Cerebellar nuclear complex (tissue), 1 donor: ENCODE measurements at regions not wholly inside any gene's neighbourhood (a gene's known extent, or its start where the extent isn't known, plus 50 kb on each side); places are given as distances from the start of the nearest gene placed in this dataset.

ENCODE experiments used
- DNase-seq, 2 experiments: peaks; one replicate each; lab custom pipeline; 2025; lab: John Stamatoyannopoulos, UW

- DNase-seq, result no peak
These were observed 256.5 kb downstream of the SHQ1 start for GRCh38 chr3:72591522-72592421.

DNA sequence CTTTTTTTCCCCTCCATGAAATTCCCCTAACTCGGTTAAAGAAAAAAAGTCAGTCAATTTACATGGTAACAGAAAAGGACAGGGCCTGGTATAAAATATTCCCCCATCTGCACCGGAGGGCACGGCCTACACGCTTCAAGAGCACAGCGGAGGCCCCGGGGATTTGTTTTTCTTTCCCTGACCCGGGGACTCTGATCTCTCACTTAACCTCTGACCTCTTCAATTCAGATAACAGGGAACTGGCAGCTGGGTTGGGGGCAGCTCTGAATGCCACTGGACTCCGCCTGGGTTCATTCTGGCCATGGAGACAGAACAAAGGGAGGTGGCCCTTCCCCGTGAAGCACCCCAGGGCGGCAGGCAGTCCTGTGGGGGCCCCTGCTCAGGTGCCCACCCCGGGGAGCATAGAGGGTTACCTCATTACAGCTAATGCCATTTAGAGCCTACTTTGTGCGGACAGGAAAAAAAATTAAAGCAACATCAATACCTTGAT, 257.5 kb downstream of the SHQ1 start:
- no peak for DNase-seq

DNA sequence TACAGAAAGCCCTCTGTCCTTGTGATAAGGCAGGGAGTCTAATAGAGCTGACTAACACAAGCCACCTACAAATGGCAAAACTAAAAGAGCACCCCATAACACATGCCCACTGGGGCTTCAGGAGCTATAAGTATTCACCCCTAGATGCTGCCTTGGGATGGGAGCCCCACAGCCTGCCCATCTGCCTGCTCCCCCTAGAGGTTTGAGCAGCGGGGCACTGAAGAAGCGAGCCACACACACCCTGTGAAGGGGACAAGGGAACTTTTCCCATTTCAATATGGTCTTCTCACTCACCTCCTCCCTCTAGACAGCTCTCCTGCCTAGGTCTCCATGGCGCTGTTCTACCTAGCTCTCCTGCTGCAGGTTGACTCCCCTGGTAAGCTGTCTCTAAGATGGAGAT, 261.0 kb downstream of the SHQ1 start:
- DNase-seq, result no peak

- DNase-seq, result no peak
These were observed 261.6 kb downstream of the SHQ1 start for GRCh38 chr3:72586694-72587093.

DNA sequence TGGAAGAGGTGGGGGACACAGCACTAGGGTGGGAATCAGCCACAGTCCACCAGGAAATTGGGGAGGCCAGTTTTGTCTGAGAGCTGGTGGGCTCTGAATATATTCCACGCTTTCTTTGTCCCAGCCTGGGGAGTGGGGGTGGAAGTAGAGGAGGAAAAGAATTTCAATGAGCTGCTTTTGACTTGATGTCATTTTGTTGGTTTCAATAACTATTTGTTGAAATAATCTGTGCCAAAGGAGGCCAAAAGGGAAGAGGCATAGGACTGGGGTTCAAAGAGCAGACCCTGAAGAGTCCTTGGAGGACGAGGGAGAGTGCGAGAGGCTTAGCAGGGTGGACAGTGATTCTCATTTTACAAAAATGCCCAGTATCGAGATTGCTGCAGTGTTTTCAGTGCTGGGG, 262.3 kb downstream of the SHQ1 start:
- no peak for DNase-seq

GRCh38 chr3:72584262-72584661, 264.0 kb downstream of the SHQ1 start:
- no peak for DNase-seq

DNA sequence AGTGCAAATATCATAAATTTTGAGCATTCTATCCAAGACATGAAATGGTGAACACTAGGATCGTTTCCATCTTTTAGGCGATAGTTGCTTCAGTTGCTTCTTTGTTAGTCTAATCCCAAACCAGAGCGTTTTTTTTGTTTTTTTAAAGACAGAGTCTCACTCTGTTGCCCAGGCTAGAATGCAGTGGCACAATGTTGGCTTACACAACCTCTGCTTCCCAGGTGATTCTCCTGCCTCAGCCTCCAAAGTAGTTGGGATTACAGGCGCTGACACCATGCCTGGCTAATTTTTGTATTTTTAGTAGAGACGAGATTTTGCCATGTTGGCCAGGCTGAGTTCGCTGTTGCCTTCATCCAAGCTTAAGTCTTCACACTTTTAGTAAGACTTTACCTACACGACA, 265.3 kb downstream of the SHQ1 start:
- no peak for DNase-seq

DNA sequence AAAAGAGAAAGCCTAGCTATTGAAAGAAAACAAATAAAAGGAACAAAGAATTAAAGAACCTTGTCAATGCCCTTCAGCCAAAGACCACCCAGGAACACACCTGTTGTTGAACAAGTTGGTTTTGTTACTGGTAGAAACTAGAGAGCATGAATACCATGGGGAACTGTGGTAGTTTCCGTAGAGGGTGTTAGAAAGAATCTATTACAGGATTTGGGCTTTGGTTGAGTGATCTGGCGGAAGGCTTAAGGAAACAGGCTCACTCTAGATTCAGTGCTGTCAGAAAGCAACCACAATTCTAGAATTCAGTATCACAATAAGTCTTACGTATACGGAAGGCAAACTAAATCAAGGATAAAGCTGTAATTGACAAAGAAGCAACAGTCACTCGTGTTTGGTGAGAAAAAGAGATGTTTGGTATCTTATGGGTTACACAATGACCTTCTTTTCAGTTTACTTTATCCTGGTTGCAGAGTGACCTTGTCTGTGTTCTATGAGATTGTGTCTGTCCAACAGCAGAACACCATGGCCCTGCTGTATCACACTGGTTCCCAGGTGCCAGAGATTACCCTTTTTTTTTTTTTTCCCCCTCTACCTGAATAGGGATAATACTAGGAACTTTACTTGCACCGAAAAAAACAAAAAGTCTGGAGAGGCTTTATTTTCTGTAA, 265.9 kb downstream of the SHQ1 start:
- DNase-seq, result no peak

DNA sequence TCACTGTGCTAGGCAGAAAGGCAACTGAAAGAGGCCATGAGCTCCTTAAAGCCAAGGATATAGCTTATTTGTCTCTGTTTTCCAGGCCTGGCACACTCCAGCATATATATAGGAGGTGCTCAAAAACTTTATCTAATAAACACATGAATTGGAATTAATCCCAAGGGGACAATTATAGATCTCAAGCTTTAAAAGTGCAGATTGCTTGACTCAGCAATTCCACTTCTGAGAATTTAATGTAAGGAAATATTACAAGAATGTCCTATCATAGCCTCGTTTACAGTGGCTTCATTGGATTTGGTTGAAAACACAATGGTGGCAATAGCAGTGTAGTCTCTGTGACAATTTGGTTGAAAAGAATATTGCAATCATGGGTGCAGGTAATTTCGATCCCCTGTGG, 267.3 kb downstream of the SHQ1 start:
- DNase-seq, result no peak

- no peak for DNase-seq
These were observed 267.9 kb downstream of the SHQ1 start for GRCh38 chr3:72580246-72580756.

DNA sequence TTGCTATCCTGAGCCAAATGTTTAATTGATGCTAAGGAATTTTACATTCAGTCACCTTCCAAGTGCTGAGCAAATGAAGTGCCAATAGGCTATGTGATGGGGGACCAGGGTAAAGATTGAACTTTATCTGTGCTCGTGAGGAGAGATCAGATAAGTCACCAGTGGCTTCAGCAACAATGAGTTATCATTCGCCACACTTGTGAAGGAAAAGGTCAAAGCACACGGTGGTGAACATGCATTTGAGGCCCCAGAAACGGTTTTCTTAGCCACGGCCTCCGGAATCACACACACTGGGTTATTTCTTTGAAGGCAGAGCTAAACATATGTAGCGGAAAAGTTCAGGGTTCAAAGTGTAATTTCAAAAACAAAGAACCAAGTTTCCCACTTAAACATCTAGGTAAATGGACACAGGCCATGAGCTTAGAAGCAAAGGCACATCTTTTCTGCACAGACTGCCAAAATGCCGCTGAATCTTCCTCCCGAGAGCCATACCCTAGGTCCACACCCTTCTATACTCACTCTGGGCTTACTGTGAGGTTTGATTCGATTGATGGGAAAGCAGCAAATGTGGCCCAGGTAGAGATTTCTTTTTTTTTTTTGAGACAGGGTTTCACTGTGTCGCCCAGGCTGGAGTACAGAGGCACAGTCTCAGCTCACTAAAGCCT, 268.5 kb downstream of the SHQ1 start:
- no peak for DNase-seq

DNA sequence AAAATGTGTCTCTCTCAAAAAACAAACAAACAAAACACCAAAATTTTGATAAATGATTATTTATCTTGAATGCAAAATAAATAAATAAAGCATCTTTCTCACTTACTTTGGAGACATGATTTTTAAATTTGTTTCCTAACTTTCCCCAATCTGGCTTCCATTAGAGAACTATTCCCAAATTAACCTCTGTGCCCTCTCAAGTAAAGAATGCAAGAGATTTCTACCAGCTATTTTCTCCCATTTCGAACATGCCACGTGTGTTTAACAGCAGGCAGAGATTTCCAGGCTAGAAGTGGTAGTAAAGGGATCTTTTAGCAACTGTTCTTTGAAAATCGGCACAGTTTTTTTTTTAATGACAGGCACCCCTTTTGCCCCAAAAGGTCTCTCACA, 269.1 kb downstream of the SHQ1 start:
- no peak for DNase-seq

GRCh38 chr3:72577190-72577589, 271.1 kb downstream of the SHQ1 start:
- no peak for DNase-seq

- DNase-seq, result no peak
These were observed 271.7 kb downstream of the SHQ1 start for GRCh38 chr3:72576563-72576962.

DNA sequence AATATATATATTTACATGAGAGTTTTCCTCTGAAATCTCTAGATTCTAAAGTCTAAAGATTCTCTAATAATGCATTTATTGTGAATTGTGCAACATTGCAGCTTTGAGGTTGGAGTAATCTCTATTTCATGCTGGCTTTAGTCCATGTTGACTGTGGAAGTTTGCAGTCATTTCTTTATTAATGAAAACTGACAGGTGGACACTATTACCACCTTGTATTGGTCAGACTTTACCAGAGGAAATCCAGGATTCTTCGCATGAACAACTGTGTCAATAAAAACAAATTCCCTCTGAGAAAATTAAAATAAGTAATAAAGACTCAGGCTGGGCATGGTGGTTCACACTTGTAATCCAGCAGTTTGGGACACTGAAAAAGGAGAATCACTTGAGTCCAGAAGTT, 274.1 kb downstream of the SHQ1 start:
- no peak for DNase-seq

DNA sequence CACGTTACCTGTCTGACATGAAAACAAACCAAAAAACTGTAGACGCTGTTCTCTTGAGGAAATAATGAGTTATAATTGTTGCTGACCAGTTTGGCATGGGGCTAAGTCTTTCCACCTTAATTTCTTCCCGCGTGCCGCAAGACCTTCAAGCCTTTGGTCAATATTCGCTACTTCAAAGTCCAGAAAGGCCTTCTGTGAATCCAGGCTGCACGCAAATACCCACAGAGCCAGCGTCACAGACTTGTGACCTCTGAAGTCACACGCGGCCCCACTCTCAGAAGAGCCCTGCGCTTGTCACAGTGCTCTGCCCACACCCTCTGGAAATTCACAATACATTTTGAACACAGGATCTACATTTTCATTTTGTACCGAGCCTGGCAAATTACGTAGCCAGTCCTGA, 275.2 kb downstream of the SHQ1 start:
- DNase-seq, result no peak

DNA sequence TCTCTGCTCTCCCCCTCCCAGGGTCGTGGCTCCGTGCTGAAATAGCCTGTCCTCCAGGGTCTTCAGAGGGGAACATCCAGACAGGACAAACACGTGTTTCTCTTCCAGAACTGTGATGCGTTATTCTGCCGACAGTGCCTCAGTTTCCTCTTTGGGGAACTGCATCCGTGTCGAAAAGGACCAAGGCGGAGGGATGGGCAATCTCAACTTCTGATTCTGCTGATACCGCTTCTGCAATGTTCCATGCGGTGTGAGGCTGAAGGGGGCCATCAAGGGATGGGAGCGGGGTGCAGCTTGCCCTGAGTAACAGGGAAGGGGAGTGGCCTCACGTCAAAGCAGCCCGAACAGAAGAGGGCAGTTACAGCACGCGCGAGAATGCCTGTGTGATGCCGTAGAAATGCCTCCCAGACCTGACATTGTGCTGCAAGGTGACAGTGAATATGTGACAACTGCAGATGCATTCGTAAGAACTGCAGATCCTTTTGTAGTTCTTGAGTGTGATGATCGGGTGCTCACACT, 275.7 kb downstream of the SHQ1 start:
- no peak for DNase-seq

- DNase-seq, result no peak
These were observed 276.6 kb downstream of the SHQ1 start for GRCh38 chr3:72571638-72572114.

DNA sequence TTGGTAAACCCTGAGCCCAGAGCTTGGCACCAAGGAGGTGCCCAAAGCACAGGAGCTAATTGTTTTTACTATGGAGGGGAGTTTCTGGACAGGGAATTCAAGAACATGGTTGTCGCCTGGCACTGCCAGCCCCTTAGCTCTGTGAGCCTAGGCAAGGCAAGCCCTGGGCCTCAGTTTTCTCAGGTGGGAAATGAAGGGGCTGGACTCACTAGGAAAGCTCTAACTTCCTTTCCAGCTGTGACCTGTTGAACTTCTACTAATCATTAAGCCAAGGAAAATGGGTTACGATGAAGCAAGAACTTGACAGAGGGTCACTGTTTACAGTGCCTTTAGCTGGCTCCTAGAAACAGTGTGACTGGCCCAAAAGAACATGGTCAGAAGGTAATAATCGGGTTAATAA, 277.2 kb downstream of the SHQ1 start:
- no peak for DNase-seq

DNA sequence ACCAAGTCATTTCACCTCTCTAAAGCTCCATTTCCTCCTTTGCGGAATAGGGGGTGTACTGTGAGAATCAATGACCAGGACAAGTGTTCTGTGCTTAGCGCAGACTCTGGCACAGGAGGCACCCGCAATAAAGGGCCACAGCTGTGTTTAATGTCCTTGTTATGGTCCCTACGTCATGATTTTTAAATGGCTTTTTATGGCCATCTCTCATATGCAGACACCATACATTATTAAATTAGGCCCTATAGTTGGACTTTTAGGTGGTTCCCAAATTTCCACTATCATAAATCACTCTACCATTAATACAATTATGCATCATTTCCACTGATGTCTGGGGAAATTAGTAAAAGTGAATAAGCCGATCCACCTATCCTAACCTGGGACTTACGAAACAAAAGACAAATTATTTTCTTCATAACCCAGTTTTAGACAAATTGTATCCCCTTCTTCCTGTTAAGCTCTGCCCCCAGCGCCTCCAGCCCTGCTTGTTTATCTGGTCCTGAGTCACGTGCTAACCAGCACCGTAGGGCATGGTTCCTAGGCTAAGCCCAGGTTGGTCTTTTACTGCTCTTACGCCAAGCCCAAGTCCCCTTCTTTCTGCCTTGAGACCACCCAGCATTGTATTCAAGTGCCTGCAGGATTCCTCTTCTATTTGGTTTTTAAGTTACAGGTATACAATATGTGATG, 278.3 kb downstream of the SHQ1 start:
- no peak for DNase-seq

GRCh38 chr3:72568083-72568482, 280.2 kb downstream of the SHQ1 start:
- no peak for DNase-seq

- DNase-seq, result no peak
These were observed 280.8 kb downstream of the SHQ1 start for GRCh38 chr3:72567474-72567873.
